ENCODE measurements at regions not wholly inside any gene's neighbourhood (a gene's known extent, or its start where the extent isn't known, plus 50 kb on each side); places are given as distances from the start of the nearest gene placed in this dataset.

- DNase-seq (ENCODE audit: low read depth, low spot score) (no peak), ATAC-seq (no peak)
- Histone ChIP-seq H3K4me3 (ENCODE audit: low read depth in 2 of 2, low read length in 2 of 2) (no peak overlapping the region), H3K27me3 (ENCODE audit: control insufficient read depth, insufficient read depth, low read length) (no peaks in the 10 kb centered on the region), H3K27ac (ENCODE audit: low read length) (no peak overlapping the region; the same call in 1 of the 2 replicates), H3K36me3 (ENCODE audit: control insufficient read depth, insufficient read depth, low read length) (no peaks in the 10 kb centered on the region), H3K9me3 (ENCODE audit: control insufficient read depth, insufficient read depth, low read depth, low read length) (no peaks in the 10 kb centered on the region), H3K4me1 (ENCODE audit: control insufficient read depth, insufficient read depth, low read length) (no peaks in the 10 kb centered on the region)
- no TSS peak for BruUV-seq (replicated peaks)
- ChIA-PET CTCF (no interaction called here), POLR2A (no interaction called here)
- TF ChIP-seq SIN3A (IDR thresholded peaks at IDR 0.05; ENCODE audit: borderline replicate concordance, insufficient read depth, low read depth, low read length): no peak
- no peak for TF ChIP-seq POLR2AphosphoS5 (IDR thresholded peaks at IDR 0.05; ENCODE audit: low read depth, low read length)
- TF ChIP-seq REST (IDR thresholded peaks at IDR 0.05; ENCODE audit: insufficient read depth in 1 of 2, low read depth in 2 of 2, low read length in 1 of 2): no peak
- TF ChIP-seq CTCF (IDR thresholded peaks at IDR 0.05): no peak
- no peak for TF ChIP-seq TCF7L2 (IDR thresholded peaks at IDR 0.05; ENCODE audit: low read depth, low read length)
- in situ Hi-C loops (cut with HindIII; ENCODE audit: low pct_unique_long_range_greater_than_20kb, low sequenced_read_pairs): no loop called here
- intact Hi-C loops (cut with micrococcal nuclease; ENCODE audit: unreplicated experiment): no loop called here
Measured at GRCh38 chr5:93174930-93175329, 406.1 kb downstream of the NR2F1-AS1 start.

- DNase-seq (ENCODE audit: low read depth, low spot score) (no peak), ATAC-seq (no peak)
- Histone ChIP-seq H3K4me3 (ENCODE audit: low read depth in 2 of 2, low read length in 2 of 2) (no peak overlapping the region), H3K36me3 (ENCODE audit: control insufficient read depth, insufficient read depth, low read length) (no peaks in the 10 kb centered on the region), H3K27ac (ENCODE audit: low read length) (0 out of 2 replicates have a peak overlapping the region, but pooled peaks have one; percentile 63), H3K4me1 (ENCODE audit: control insufficient read depth, insufficient read depth, low read length) (peaks cover 20% of the 10 kb centered on the region; the same call in 1 of the 2 replicates), H3K9me3 (ENCODE audit: control insufficient read depth, insufficient read depth, low read depth, low read length) (no peaks in the 10 kb centered on the region), H3K27me3 (ENCODE audit: control insufficient read depth, insufficient read depth, low read length) (no peaks in the 10 kb centered on the region)
- no TSS peak for BruUV-seq (replicated peaks)
- intact Hi-C loops (cut with micrococcal nuclease; ENCODE audit: unreplicated experiment): no loop called here
- in situ Hi-C loops (cut with HindIII; ENCODE audit: low pct_unique_long_range_greater_than_20kb, low sequenced_read_pairs): no loop called here
- ChIA-PET POLR2A (no interaction called here), CTCF (no interaction called here)
- no peak for TF ChIP-seq SIN3A (IDR thresholded peaks at IDR 0.05; ENCODE audit: borderline replicate concordance, insufficient read depth, low read depth, low read length)
- TF ChIP-seq REST (IDR thresholded peaks at IDR 0.05; ENCODE audit: insufficient read depth in 1 of 2, low read depth in 2 of 2, low read length in 1 of 2): no peak
Measured at GRCh38 chr5:93165559-93165958, 415.5 kb downstream of the NR2F1-AS1 start.
